ENCODE measurements at regions not wholly inside any gene's neighbourhood (a gene's known extent, or its start where the extent isn't known, plus 50 kb on each side); places are given as distances from the start of the nearest gene placed in this dataset.

GRCh38 chr11:79864882-79865281 is 424.1 kb upstream of the TENM4 start:
- Mint-ChIP-seq H3K4me3 (no peak overlapping the region), H3K36me3 (no peaks in the 10 kb centered on the region), H3K9me3 (peaks cover 8 to 63% (median 20%) of the 10 kb centered on the region in 9 donors), H3K27ac (no peak overlapping the region), H3K27me3 (peaks cover 0 to 7% (median 0%) of the 10 kb centered on the region in 5 donors), H3K4me1 (no peaks in the 10 kb centered on the region)
- POLR2A ChIA-PET, result no interaction called here
- ATAC-seq (no peak), DNase-seq (no peak)

- no peaks in the 10 kb centered on the region for H3K4me1 Mint-ChIP-seq
- peaks cover 0 to 13% (median 0%) of the 10 kb centered on the region in 5 donors for H3K27me3 Mint-ChIP-seq
- H3K9me3 Mint-ChIP-seq, result peaks cover 0 to 41% (median 9%) of the 10 kb centered on the region in 9 donors
- no peaks in the 10 kb centered on the region for H3K36me3 Mint-ChIP-seq
- DNase-seq (no peak), ATAC-seq (no peak)
- POLR2A ChIA-PET, result no interaction called here
- H3K4me3 Mint-ChIP-seq, result no peak overlapping the region
- H3K27ac Mint-ChIP-seq, result no peak overlapping the region
Measured at GRCh38 chr11:79860336-79860735, 419.5 kb upstream of the TENM4 start.

- no peak overlapping the region for H3K4me3 Mint-ChIP-seq
- H3K9me3 Mint-ChIP-seq, result peaks cover 0 to 33% (median 8%) of the 10 kb centered on the region in 9 donors
- DNase-seq (no peak), ATAC-seq (no peak)
- H3K27ac Mint-ChIP-seq, result no peak overlapping the region
- no peaks in the 10 kb centered on the region for H3K36me3 Mint-ChIP-seq
- peaks cover 0 to 13% (median 0%) of the 10 kb centered on the region in 5 donors for H3K27me3 Mint-ChIP-seq
- POLR2A ChIA-PET, result no interaction called here
- H3K4me1 Mint-ChIP-seq, result no peaks in the 10 kb centered on the region
Measured at GRCh38 chr11:79857377-79858214, 416.8 kb upstream of the TENM4 start.

GRCh38 chr11:79852176-79852575 is 411.3 kb upstream of the TENM4 start:
- peaks cover 0 to 27% (median 0%) of the 10 kb centered on the region in 9 donors for H3K9me3 Mint-ChIP-seq
- H3K4me3 Mint-ChIP-seq, result no peak overlapping the region
- no peak overlapping the region for H3K27ac Mint-ChIP-seq
- no peaks in the 10 kb centered on the region for H3K36me3 Mint-ChIP-seq
- POLR2A ChIA-PET, result no interaction called here
- no peak for DNase-seq
- no peak for ATAC-seq
- H3K27me3 Mint-ChIP-seq, result no peaks in the 10 kb centered on the region
- H3K4me1 Mint-ChIP-seq, result no peaks in the 10 kb centered on the region

GRCh38 chr11:79845002-79845709 is 404.3 kb upstream of the TENM4 start:
- Mint-ChIP-seq H3K27ac (no peak overlapping the region), H3K9me3 (peaks cover 0 to 12% (median 3%) of the 10 kb centered on the region in 9 donors), H3K36me3 (no peaks in the 10 kb centered on the region), H3K4me3 (no peak overlapping the region), H3K27me3 (peaks cover 0 to 2% (median 0%) of the 10 kb centered on the region in 5 donors), H3K4me1 (no peaks in the 10 kb centered on the region)
- ATAC-seq (no peak), DNase-seq (no peak)
- POLR2A ChIA-PET, result no interaction called here

- Mint-ChIP-seq H3K9me3 (peaks cover 0 to 9% (median 2%) of the 10 kb centered on the region in 9 donors), H3K4me1 (no peaks in the 10 kb centered on the region), H3K36me3 (no peaks in the 10 kb centered on the region), H3K27me3 (peaks cover 0 to 4% (median 0%) of the 10 kb centered on the region in 5 donors), H3K4me3 (no peak overlapping the region), H3K27ac (no peak overlapping the region)
- POLR2A ChIA-PET, result no interaction called here
- DNase-seq (no peak), ATAC-seq (no peak)
Measured at GRCh38 chr11:79834015-79834414, 393.2 kb upstream of the TENM4 start.

GRCh38 chr11:79830446-79830845 is 389.6 kb upstream of the TENM4 start:
- Mint-ChIP-seq H3K36me3 (peaks cover 0 to 5% (median 0%) of the 10 kb centered on the region in 3 donors), H3K27ac (no peak overlapping the region)

GRCh38 chr11:79829891-79830290 is 389.1 kb upstream of the TENM4 start:
- peaks cover 0 to 12% (median 2%) of the 10 kb centered on the region in 9 donors for H3K9me3 Mint-ChIP-seq
- no peaks in the 10 kb centered on the region for H3K4me1 Mint-ChIP-seq
- peaks cover 0 to 5% (median 0%) of the 10 kb centered on the region in 3 donors for H3K36me3 Mint-ChIP-seq
- ATAC-seq (no peak), DNase-seq (no peak)
- peaks cover 0 to 4% (median 0%) of the 10 kb centered on the region in 5 donors for H3K27me3 Mint-ChIP-seq
- H3K4me3 Mint-ChIP-seq, result no peak overlapping the region
- no peak overlapping the region for H3K27ac Mint-ChIP-seq
- POLR2A ChIA-PET, result no interaction called here

More at GRCh38 chr11:79830446-79830845, 389.6 kb upstream of the TENM4 start:
- Mint-ChIP-seq H3K4me3 (no peak overlapping the region), H3K27me3 (peaks cover 0 to 4% (median 0%) of the 10 kb centered on the region in 5 donors), H3K9me3 (peaks cover 0 to 12% (median 2%) of the 10 kb centered on the region in 9 donors), H3K4me1 (no peaks in the 10 kb centered on the region)
- ATAC-seq, result no peak
- POLR2A ChIA-PET, result no interaction called here
- no peak for DNase-seq

GRCh38 chr11:79822766-79823165 is 381.9 kb upstream of the TENM4 start:
- Mint-ChIP-seq H3K4me1 (no peaks in the 10 kb centered on the region), H3K27me3 (no peaks in the 10 kb centered on the region), H3K4me3 (no peak overlapping the region), H3K9me3 (peaks cover 0 to 12% (median 4%) of the 10 kb centered on the region in 9 donors), H3K27ac (no peak overlapping the region), H3K36me3 (peaks cover 0 to 5% (median 0%) of the 10 kb centered on the region in 3 donors)
- ATAC-seq (no peak), DNase-seq (no peak)
- POLR2A ChIA-PET, result no interaction called here

- ATAC-seq (no peak), DNase-seq (no peak)
- POLR2A ChIA-PET, result no interaction called here
- Mint-ChIP-seq H3K27ac (no peak overlapping the region), H3K36me3 (no peaks in the 10 kb centered on the region), H3K9me3 (peaks cover 0 to 49% (median 16%) of the 10 kb centered on the region in 9 donors), H3K27me3 (no peaks in the 10 kb centered on the region), H3K4me1 (no peaks in the 10 kb centered on the region), H3K4me3 (no peak overlapping the region)
Measured at GRCh38 chr11:79813551-79813950, 372.7 kb upstream of the TENM4 start.

- POLR2A ChIA-PET, result no interaction called here
- H3K9me3 Mint-ChIP-seq, result peaks cover 0 to 34% (median 12%) of the 10 kb centered on the region in 9 donors
- H3K4me1 Mint-ChIP-seq, result no peaks in the 10 kb centered on the region
- H3K4me3 Mint-ChIP-seq, result no peak overlapping the region
- peaks cover 0 to 2% (median 0%) of the 10 kb centered on the region in 5 donors for H3K27me3 Mint-ChIP-seq
- no peaks in the 10 kb centered on the region for H3K36me3 Mint-ChIP-seq
- no peak overlapping the region for H3K27ac Mint-ChIP-seq
- DNase-seq (no peak), ATAC-seq (no peak)
Measured at GRCh38 chr11:79809487-79809886, 368.7 kb upstream of the TENM4 start.

- Mint-ChIP-seq H3K27ac (no peak overlapping the region), H3K36me3 (peaks cover 0 to 4% (median 0%) of the 10 kb centered on the region in 3 donors), H3K27me3 (peaks cover 0 to 2% (median 0%) of the 10 kb centered on the region in 5 donors), H3K4me1 (no peaks in the 10 kb centered on the region), H3K4me3 (no peak overlapping the region), H3K9me3 (peaks cover 7 to 34% (median 13%) of the 10 kb centered on the region in 9 donors)
- DNase-seq (no peak), ATAC-seq (no peak)
- POLR2A ChIA-PET, result no interaction called here
Measured at GRCh38 chr11:79807506-79807905, 366.7 kb upstream of the TENM4 start.

- Mint-ChIP-seq H3K4me3 (no peak overlapping the region), H3K4me1 (no peaks in the 10 kb centered on the region), H3K9me3 (peaks cover 3 to 59% (median 12%) of the 10 kb centered on the region in 9 donors), H3K27me3 (no peaks in the 10 kb centered on the region), H3K27ac (no peak overlapping the region), H3K36me3 (no peaks in the 10 kb centered on the region)
- DNase-seq (no peak), ATAC-seq (no peak)
- POLR2A ChIA-PET, result no interaction called here
Measured at GRCh38 chr11:79796704-79797103, 355.9 kb upstream of the TENM4 start.
